WTC11 (cell line): ENCODE measurements at regions not wholly inside any gene's neighbourhood (a gene's known extent, or its start where the extent isn't known, plus 50 kb on each side); places are given as distances from the start of the nearest gene placed in this dataset.

Experiments
- ATAC-seq: fragments of 200-7000 bp; cut with Tn5 transposase; 2 replicates; pipeline ENCODE4 v1.10.0; 2021; ENCODE audit warnings: mild to moderate bottlenecking, moderate library complexity
- CTCF ChIA-PET: fragments of 300-600 bp; sonication (Branson Sonifier 250); formaldehyde crosslinking; loops from one replicate; lab custom pipeline; 2021; ENCODE audit warnings: antibody characterized with exemption; lab: Charles Lee
- POLR2A ChIA-PET: fragments of 350-600 bp; sonication (Branson Sonifier 250); formaldehyde crosslinking; loops from one replicate; lab custom pipeline; 2021; ENCODE audit warnings: antibody characterized with exemption; lab: Charles Lee
- DNase-seq: peaks from one replicate; pipeline ENCODE4 v3.0.0; 2021; ENCODE audit warnings: low spot score
- H3K27ac Mint-ChIP-seq: 2 replicates; pipeline ENCODE4 v1.8.0; 2021; ENCODE audit warnings: mixed read lengths
- H3K27me3 Mint-ChIP-seq: 2 replicates; pipeline ENCODE4 v1.8.0; 2021; ENCODE audit warnings: low read depth, mild to moderate bottlenecking, moderate library complexity, mixed read lengths
- H3K36me3 Mint-ChIP-seq: 2 replicates; pipeline ENCODE4 v1.8.0; 2021; ENCODE audit warnings: mixed read lengths
- H3K4me1 Mint-ChIP-seq: 2 replicates; pipeline ENCODE4 v1.8.0; 2022; ENCODE audit warnings: mixed read lengths
- H3K4me3 Mint-ChIP-seq: 2 replicates; pipeline ENCODE4 v1.8.0; 2021; ENCODE audit warnings: mild to moderate bottlenecking, moderate library complexity, mixed read lengths
- H3K9me3 Mint-ChIP-seq: 2 replicates; pipeline ENCODE4 v1.8.0; 2021; ENCODE audit warnings: mixed read lengths
- ARID4B ChIP-seq: sonication (generic); formaldehyde crosslinking; IDR thresholded peaks from 2 replicates; pipeline ENCODE4 v1.8.0; 2023; ENCODE audit warnings: missing genetic modification reagents, mild to moderate bottlenecking, borderline replicate concordance
- ATF2 ChIP-seq: sonication (generic); formaldehyde crosslinking; IDR thresholded peaks from 2 replicates; pipeline ENCODE4 v1.8.1; 2022; ENCODE audit warnings: low read depth, missing genetic modification reagents, borderline replicate concordance
- CTCF ChIP-seq: fragments of 200-600 bp; IDR thresholded peaks from 2 replicates; pipeline ENCODE4 v1.8.0; 2022; ENCODE audit warnings: antibody characterized with exemption
- E2F4 ChIP-seq: sonication (generic); formaldehyde crosslinking; IDR thresholded peaks from 2 replicates; pipeline ENCODE4 v1.8.1; 2022; ENCODE audit warnings: low read depth, mild to moderate bottlenecking, moderate library complexity, missing genetic modification reagents, borderline replicate concordance
- FOXP4 ChIP-seq: sonication (generic); formaldehyde crosslinking; IDR thresholded peaks from 2 replicates; pipeline ENCODE4 v1.8.0; 2022; ENCODE audit warnings: mild to moderate bottlenecking, missing genetic modification reagents
- MLX ChIP-seq: sonication (generic); formaldehyde crosslinking; IDR thresholded peaks from 2 replicates; pipeline ENCODE4 v1.8.1; 2023; ENCODE audit warnings: mild to moderate bottlenecking, missing genetic modification reagents, moderate library complexity
- NFATC4 ChIP-seq: fragments of 250-450 bp; sonication (Bioruptor Pico); IDR thresholded peaks from 2 replicates; pipeline ENCODE4 v1.9.0; 2021; ENCODE audit warnings: mild to moderate bottlenecking
- NR1H2 ChIP-seq: sonication (generic); formaldehyde crosslinking; IDR thresholded peaks from 2 replicates; pipeline ENCODE4 v1.9.0; 2021; ENCODE audit warnings: mild to moderate bottlenecking, moderate library complexity, missing genetic modification reagents
- NR3C1 ChIP-seq: sonication (generic); formaldehyde crosslinking; conservative IDR thresholded peaks from 2 replicates; pipeline ENCODE4 v1.8.1; 2023; ENCODE audit warnings: low read depth, mild to moderate bottlenecking, missing genetic modification reagents
- PRRX2 ChIP-seq: fragments of 250-450 bp; sonication (Bioruptor Pico); IDR thresholded peaks from 2 replicates; pipeline ENCODE4 v1.8.0; 2021; ENCODE audit warnings: mild to moderate bottlenecking
- SP1 ChIP-seq: sonication (generic); formaldehyde crosslinking; conservative IDR thresholded peaks from 2 replicates; pipeline ENCODE4 v1.8.1; 2022; ENCODE audit warnings: missing genetic modification reagents
- ZNF232 ChIP-seq: sonication (generic); formaldehyde crosslinking; IDR thresholded peaks from 2 replicates; pipeline ENCODE4 v1.8.0; 2022; ENCODE audit warnings: mild to moderate bottlenecking, missing genetic modification reagents
- ZNF317 ChIP-seq: sonication (generic); formaldehyde crosslinking; IDR thresholded peaks from 2 replicates; pipeline ENCODE4 v1.8.1; 2023; ENCODE audit warnings: low read depth, mild to moderate bottlenecking, moderate library complexity, missing genetic modification reagents, borderline replicate concordance
- TF ChIP-seq, protein P1 (sequence below): sonication (generic); formaldehyde crosslinking; IDR thresholded peaks from 2 replicates; pipeline ENCODE4 v1.8.0; 2022; ENCODE audit warnings: mild to moderate bottlenecking, missing genetic modification reagents
- TF ChIP-seq, protein P2 (sequence below): sonication (generic); formaldehyde crosslinking; IDR thresholded peaks from 2 replicates; pipeline ENCODE4 v1.8.1; 2023; ENCODE audit warnings: mild to moderate bottlenecking, missing genetic modification reagents, moderate library complexity
- TF ChIP-seq, protein P3 (sequence below): fragments of 250-450 bp; sonication (Bioruptor Pico); IDR thresholded peaks from 2 replicates; pipeline ENCODE4 v1.9.0; 2021; ENCODE audit warnings: mild to moderate bottlenecking

DNA sequence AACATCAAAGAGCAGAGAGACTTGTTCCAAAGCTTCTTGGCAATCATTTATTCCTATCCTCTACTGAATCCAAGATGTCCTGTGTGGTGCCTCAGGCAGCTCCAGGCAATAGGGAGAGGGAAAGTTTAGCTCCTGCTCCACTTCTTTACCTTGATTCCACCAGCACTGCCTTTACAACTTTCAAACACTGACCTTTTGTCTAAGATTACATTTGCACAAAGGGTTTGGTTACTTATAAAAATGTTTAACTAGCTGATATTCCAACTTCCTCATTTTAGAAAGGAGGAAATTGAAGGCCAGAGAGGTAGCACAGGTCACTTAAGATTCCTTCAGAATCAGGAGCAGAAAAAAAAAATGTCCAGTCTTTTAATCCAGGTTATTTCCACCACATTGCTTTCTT lies 192.7 kb downstream of the BTG1 start (continued):
- TF ChIP-seq ZNF232 (CRISPR knock-in tag), result no peak
- TF ChIP-seq, all 79 proteins: peak for 0

- no peaks in the 10 kb centered on the region for H3K27me3 Mint-ChIP-seq
- H3K4me3 Mint-ChIP-seq, result no peak overlapping the region
- peaks cover 5% of the 10 kb centered on the region for H3K9me3 Mint-ChIP-seq
- DNase-seq, result no peak
- no peak overlapping the region for H3K27ac Mint-ChIP-seq
- H3K4me1 Mint-ChIP-seq, result peaks cover 4% of the 10 kb centered on the region; the same call in 1 of the 2 replicates
- ChIA-PET POLR2A (no interaction called here), CTCF (no interaction called here)
- no peak for ATAC-seq
- H3K36me3 Mint-ChIP-seq, result no peaks in the 10 kb centered on the region
- TF ChIP-seq NR1H2 (CRISPR knock-in tag) (no peak), ZNF317 (CRISPR knock-in tag) (no peak), SP1 (no peak), PRRX2 (CRISPR knock-in tag) (no peak), NFATC4 (CRISPR knock-in tag) (no peak), E2F4 (no peak), ARID4B (no peak), MLX (CRISPR knock-in tag) (no peak), CTCF (no peak), NR3C1 (CRISPR knock-in tag) (no peak), ATF2 (CRISPR knock-in tag) (no peak), FOXP4 (CRISPR knock-in tag) (no peak)
- TF ChIP-seq, protein P1, sequence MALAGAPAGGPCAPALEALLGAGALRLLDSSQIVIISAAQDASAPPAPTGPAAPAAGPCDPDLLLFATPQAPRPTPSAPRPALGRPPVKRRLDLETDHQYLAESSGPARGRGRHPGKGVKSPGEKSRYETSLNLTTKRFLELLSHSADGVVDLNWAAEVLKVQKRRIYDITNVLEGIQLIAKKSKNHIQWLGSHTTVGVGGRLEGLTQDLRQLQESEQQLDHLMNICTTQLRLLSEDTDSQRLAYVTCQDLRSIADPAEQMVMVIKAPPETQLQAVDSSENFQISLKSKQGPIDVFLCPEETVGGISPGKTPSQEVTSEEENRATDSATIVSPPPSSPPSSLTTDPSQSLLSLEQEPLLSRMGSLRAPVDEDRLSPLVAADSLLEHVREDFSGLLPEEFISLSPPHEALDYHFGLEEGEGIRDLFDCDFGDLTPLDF, result no peak
- TF ChIP-seq, protein P2, sequence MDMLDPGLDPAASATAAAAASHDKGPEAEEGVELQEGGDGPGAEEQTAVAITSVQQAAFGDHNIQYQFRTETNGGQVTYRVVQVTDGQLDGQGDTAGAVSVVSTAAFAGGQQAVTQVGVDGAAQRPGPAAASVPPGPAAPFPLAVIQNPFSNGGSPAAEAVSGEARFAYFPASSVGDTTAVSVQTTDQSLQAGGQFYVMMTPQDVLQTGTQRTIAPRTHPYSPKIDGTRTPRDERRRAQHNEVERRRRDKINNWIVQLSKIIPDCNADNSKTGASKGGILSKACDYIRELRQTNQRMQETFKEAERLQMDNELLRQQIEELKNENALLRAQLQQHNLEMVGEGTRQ (CRISPR knock-in tag), result no peak
- TF ChIP-seq, protein P3, sequence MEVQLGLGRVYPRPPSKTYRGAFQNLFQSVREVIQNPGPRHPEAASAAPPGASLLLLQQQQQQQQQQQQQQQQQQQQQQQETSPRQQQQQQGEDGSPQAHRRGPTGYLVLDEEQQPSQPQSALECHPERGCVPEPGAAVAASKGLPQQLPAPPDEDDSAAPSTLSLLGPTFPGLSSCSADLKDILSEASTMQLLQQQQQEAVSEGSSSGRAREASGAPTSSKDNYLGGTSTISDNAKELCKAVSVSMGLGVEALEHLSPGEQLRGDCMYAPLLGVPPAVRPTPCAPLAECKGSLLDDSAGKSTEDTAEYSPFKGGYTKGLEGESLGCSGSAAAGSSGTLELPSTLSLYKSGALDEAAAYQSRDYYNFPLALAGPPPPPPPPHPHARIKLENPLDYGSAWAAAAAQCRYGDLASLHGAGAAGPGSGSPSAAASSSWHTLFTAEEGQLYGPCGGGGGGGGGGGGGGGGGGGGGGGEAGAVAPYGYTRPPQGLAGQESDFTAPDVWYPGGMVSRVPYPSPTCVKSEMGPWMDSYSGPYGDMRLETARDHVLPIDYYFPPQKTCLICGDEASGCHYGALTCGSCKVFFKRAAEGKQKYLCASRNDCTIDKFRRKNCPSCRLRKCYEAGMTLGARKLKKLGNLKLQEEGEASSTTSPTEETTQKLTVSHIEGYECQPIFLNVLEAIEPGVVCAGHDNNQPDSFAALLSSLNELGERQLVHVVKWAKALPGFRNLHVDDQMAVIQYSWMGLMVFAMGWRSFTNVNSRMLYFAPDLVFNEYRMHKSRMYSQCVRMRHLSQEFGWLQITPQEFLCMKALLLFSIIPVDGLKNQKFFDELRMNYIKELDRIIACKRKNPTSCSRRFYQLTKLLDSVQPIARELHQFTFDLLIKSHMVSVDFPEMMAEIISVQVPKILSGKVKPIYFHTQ (CRISPR knock-in tag), result no peak
Measured at GRCh38 chr12:91951571-91951970, 194.1 kb downstream of the BTG1 start.
